CD4-positive, CD25-positive, alpha-beta regulatory T cell (primary cell): ENCODE measurements at regions not wholly inside any gene's neighbourhood (a gene's known extent, or its start where the extent isn't known, plus 50 kb on each side); places are given as distances from the start of the nearest gene placed in this dataset.
"Not testable (repeated sequence)": the region's sequence is repeated elsewhere in the genome, so short reads cannot be mapped to it uniquely, and the experiment has no call there.

ENCODE experiments used
- ATAC-seq, 2 donors: fragments of 150-1000 bp; cut with Tn5 transposase; one replicate each; pipeline ENCODE4 v1.10.0; 2021; ENCODE audit warnings: low read depth in 2 of 2, moderate number of reproducible peaks in 2 of 2, moderate library complexity in 1 of 2
- DNase-seq, 3 donors: peaks; one replicate each; pipeline versions ENCODE4 v3.0.0 to v3.0.0-alpha.2; 2012 to 2022; ENCODE audit warnings: mixed read lengths in 1 of 3
- H3K27ac ChIP-seq: one replicate; pipeline ENCODE4 v1.7.0; 2013; ENCODE audit warnings: mild to moderate bottlenecking, low read length; ENCODE audit not compliant: insufficient read depth, poor library complexity, severe bottlenecking
- H3K27me3 ChIP-seq: one replicate; pipeline ENCODE4 v1.7.0; 2013; ENCODE audit warnings: low read length; ENCODE audit not compliant: control insufficient read depth, insufficient read depth
- H3K36me3 ChIP-seq: one replicate; pipeline ENCODE4 v1.7.0; 2013; ENCODE audit warnings: mild to moderate bottlenecking, low read length, moderate library complexity; ENCODE audit not compliant: control insufficient read depth, insufficient read depth
- H3K4me1 ChIP-seq: 2 replicates; pipeline ENCODE4 v1.7.0; 2013; ENCODE audit warnings: mild to moderate bottlenecking, low read length; ENCODE audit not compliant: insufficient read depth, control insufficient read depth, poor library complexity, severe bottlenecking
- H3K4me3 ChIP-seq: one replicate; pipeline ENCODE4 v1.7.0; 2013; ENCODE audit warnings: low read depth, mild to moderate bottlenecking, low read length, moderate library complexity
- H3K9me3 ChIP-seq, 2 experiments: 1 replicate in 1 of 2; 2 replicates in 1 of 2; pipeline ENCODE4 v1.7.0; 2013; ENCODE audit warnings: low read length in 2 of 2, mild to moderate bottlenecking in 1 of 2, moderate library complexity in 1 of 2; ENCODE audit not compliant: control insufficient read depth in 2 of 2
- H3K27ac Mint-ChIP-seq, 3 donors: one replicate each; pipeline ENCODE4 v1.8.0; 2020 to 2022; ENCODE audit warnings: mild to moderate bottlenecking in 3 of 3, mixed read lengths in 3 of 3, moderate library complexity in 2 of 3
- H3K27me3 Mint-ChIP-seq: one replicate; pipeline ENCODE4 v1.8.0; 2022; ENCODE audit warnings: mild to moderate bottlenecking, mixed read lengths
- H3K36me3 Mint-ChIP-seq: one replicate; pipeline ENCODE4 v1.8.0; 2020; ENCODE audit warnings: mixed read lengths
- H3K4me1 Mint-ChIP-seq, 4 donors: one replicate each; pipeline ENCODE4 v1.8.0; 2020 to 2022; ENCODE audit warnings: mixed read lengths in 4 of 4, mild to moderate bottlenecking in 1 of 4
- H3K4me3 Mint-ChIP-seq, 4 donors: one replicate each; pipeline ENCODE4 v1.8.0; 2020 to 2022; ENCODE audit warnings: mild to moderate bottlenecking in 4 of 4, mixed read lengths in 4 of 4, moderate library complexity in 3 of 4
- H3K9me3 Mint-ChIP-seq, 7 donors: one replicate each; pipeline ENCODE4 v1.8.0; 2020 to 2022; ENCODE audit warnings: mixed read lengths in 7 of 7, mild to moderate bottlenecking in 3 of 7, moderate library complexity in 2 of 7

GRCh38 chr1:165965857-165966256 is 138.4 kb downstream of the UCK2 start:
- H3K4me1 ChIP-seq = no peaks in the 10 kb centered on the region
- H3K4me3 ChIP-seq = no peak overlapping the region
- ATAC-seq = no peak
- H3K9me3 Mint-ChIP-seq = peaks cover 0 to 10% (median 2%) of the 10 kb centered on the region in 7 donors
- H3K4me3 Mint-ChIP-seq = no peak overlapping the region
- DNase-seq = no peak
- H3K27me3 Mint-ChIP-seq = peaks cover 14% of the 10 kb centered on the region
- no peaks in the 10 kb centered on the region for H3K36me3 ChIP-seq
- no peaks in the 10 kb centered on the region for H3K4me1 Mint-ChIP-seq
- H3K27ac ChIP-seq = no peak overlapping the region
- H3K9me3 ChIP-seq = no peaks in the 10 kb centered on the region
- no peak overlapping the region for H3K27ac Mint-ChIP-seq
- no peaks in the 10 kb centered on the region for H3K36me3 Mint-ChIP-seq
- H3K27me3 ChIP-seq = no peaks in the 10 kb centered on the region

- H3K4me3 Mint-ChIP-seq, H3K27ac ChIP-seq, ATAC-seq, DNase-seq, H3K36me3 ChIP-seq, H3K9me3 Mint-ChIP-seq, H3K27ac Mint-ChIP-seq, H3K4me1 ChIP-seq, H3K9me3 ChIP-seq, H3K4me3 ChIP-seq, H3K36me3 Mint-ChIP-seq, H3K27me3 ChIP-seq, H3K4me1 Mint-ChIP-seq: not testable (repeated sequence)
- peaks cover 14% of the 10 kb centered on the region for H3K27me3 Mint-ChIP-seq
These were observed 142.0 kb downstream of the UCK2 start for GRCh38 chr1:165969366-165969765.

DNA sequence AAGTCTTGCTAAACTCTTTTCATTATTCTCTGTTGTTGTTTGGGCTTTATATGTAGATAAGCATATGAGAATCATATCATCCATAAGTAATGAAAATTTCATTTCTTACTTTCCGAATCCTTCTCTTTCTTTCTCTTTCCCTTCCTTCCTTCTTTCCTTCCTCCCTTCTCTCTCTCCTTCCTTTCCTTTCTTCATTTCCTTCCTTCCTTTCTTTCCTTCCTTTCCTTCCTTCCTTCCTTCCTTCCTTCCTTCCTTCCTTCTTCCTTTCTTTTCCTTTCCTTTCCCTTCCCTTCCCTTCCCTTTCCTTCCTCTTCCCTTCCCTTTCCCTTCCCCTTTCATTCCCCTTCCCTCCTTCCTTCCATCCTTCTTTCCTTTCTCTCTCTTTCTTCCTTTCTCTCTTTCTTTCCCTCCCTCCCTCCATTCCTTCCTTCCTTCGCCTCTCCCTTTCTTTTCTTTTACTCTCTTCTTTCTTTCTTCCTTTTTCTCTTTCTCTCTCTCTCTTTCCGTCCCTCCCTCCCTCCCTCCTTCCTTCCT is 147.3 kb downstream of the UCK2 start:
- H3K27ac ChIP-seq = no peak overlapping the region
- H3K27me3 Mint-ChIP-seq = peaks cover 8% of the 10 kb centered on the region

GRCh38 chr1:165988275-165988674 is 160.9 kb downstream of the UCK2 start:
- Mint-ChIP-seq H3K9me3 (peaks cover 0 to 7% (median 0%) of the 10 kb centered on the region in 7 donors), H3K27me3 (peaks cover 7% of the 10 kb centered on the region), H3K36me3 (no peaks in the 10 kb centered on the region), H3K4me3 (no peak overlapping the region), H3K27ac (no peak overlapping the region), H3K4me1 (no peaks in the 10 kb centered on the region)
- Histone ChIP-seq H3K27me3 (peaks cover 4% of the 10 kb centered on the region), H3K27ac (no peak overlapping the region), H3K9me3 (no peaks in the 10 kb centered on the region), H3K4me3 (no peak overlapping the region), H3K36me3 (no peaks in the 10 kb centered on the region), H3K4me1 (no peaks in the 10 kb centered on the region)
- DNase-seq = no peak
- no peak for ATAC-seq

More for the DNA sequence above, 147.3 kb downstream of the UCK2 start:
- no peak overlapping the region for H3K4me3 ChIP-seq
- no peaks in the 10 kb centered on the region for H3K4me1 ChIP-seq
- DNase-seq (no peak), ATAC-seq (no peak)
- Mint-ChIP-seq H3K27ac (no peak overlapping the region), H3K9me3 (peaks cover 0 to 13% (median 5%) of the 10 kb centered on the region in 7 donors), H3K4me3 (no peak overlapping the region), H3K4me1 (no peaks in the 10 kb centered on the region), H3K36me3 (no peaks in the 10 kb centered on the region)
- H3K36me3 ChIP-seq = no peaks in the 10 kb centered on the region
- no peaks in the 10 kb centered on the region for H3K9me3 ChIP-seq
- H3K27me3 ChIP-seq = no peaks in the 10 kb centered on the region

DNA sequence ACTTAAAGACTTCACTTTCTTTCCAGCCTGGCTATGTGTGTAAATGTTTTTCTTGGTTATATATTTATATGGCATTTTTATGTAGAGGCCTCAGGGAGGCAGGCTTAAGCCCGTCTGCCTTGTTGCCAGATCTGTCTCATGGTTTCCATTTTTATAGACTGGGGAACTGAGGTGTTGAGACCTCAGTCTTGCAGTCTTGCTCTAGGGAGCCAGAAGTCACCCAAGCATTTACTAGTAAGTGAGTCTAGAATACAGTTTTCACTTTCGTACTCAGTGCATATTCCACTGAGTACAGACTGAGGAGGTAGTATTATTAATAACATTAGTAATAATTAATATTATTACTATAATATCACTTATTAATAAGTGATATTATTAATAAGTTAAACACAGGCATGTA is 161.4 kb downstream of the UCK2 start:
- H3K27ac Mint-ChIP-seq = no peak overlapping the region
- peaks cover 4% of the 10 kb centered on the region for H3K27me3 ChIP-seq
- no peak for DNase-seq
- no peak overlapping the region for H3K4me3 ChIP-seq
- H3K9me3 ChIP-seq = no peaks in the 10 kb centered on the region
- no peak for ATAC-seq
- no peak overlapping the region for H3K4me3 Mint-ChIP-seq
- no peaks in the 10 kb centered on the region for H3K4me1 ChIP-seq
- H3K4me1 Mint-ChIP-seq = no peaks in the 10 kb centered on the region
- peaks cover 11% of the 10 kb centered on the region for H3K27me3 Mint-ChIP-seq
- no peaks in the 10 kb centered on the region for H3K36me3 Mint-ChIP-seq
- no peak overlapping the region for H3K27ac ChIP-seq
- H3K9me3 Mint-ChIP-seq = peaks cover 0 to 7% (median 0%) of the 10 kb centered on the region in 7 donors
- H3K36me3 ChIP-seq = no peaks in the 10 kb centered on the region

- H3K9me3 Mint-ChIP-seq = peaks cover 0 to 7% (median 1%) of the 10 kb centered on the region in 7 donors
- no peak for DNase-seq
These were observed 165.1 kb downstream of the UCK2 start for GRCh38 chr1:165992533-165992932.

GRCh38 chr1:165994107-165994506 is 166.7 kb downstream of the UCK2 start:
- Histone ChIP-seq H3K27ac (no peak overlapping the region), H3K4me3 (no peak overlapping the region), H3K27me3 (peaks cover 6% of the 10 kb centered on the region), H3K36me3 (no peaks in the 10 kb centered on the region), H3K9me3 (no peaks in the 10 kb centered on the region), H3K4me1 (no peaks in the 10 kb centered on the region)
- Mint-ChIP-seq H3K9me3 (peaks cover 0 to 7% (median 1%) of the 10 kb centered on the region in 7 donors), H3K4me1 (no peaks in the 10 kb centered on the region), H3K27ac (no peak overlapping the region), H3K27me3 (peaks cover 15% of the 10 kb centered on the region), H3K4me3 (peak overlapping the region in 1 of 4 donors; percentile 27), H3K36me3 (no peaks in the 10 kb centered on the region)
- no peak for DNase-seq
- no peak for ATAC-seq

More at GRCh38 chr1:165992533-165992932, 165.1 kb downstream of the UCK2 start:
- Histone ChIP-seq H3K27me3 (peaks cover 6% of the 10 kb centered on the region), H3K9me3 (no peaks in the 10 kb centered on the region), H3K4me3 (no peak overlapping the region), H3K36me3 (no peaks in the 10 kb centered on the region), H3K27ac (no peak overlapping the region), H3K4me1 (no peaks in the 10 kb centered on the region)
- Mint-ChIP-seq H3K4me1 (no peaks in the 10 kb centered on the region), H3K4me3 (no peak overlapping the region), H3K27me3 (peaks cover 11% of the 10 kb centered on the region), H3K36me3 (no peaks in the 10 kb centered on the region), H3K27ac (no peak overlapping the region)
- ATAC-seq = no peak

GRCh38 chr1:165999826-166000225 is 167.0 kb downstream of the FAM78B start:
- H3K36me3 Mint-ChIP-seq = no peaks in the 10 kb centered on the region
- H3K27ac Mint-ChIP-seq = no peak overlapping the region
- H3K27me3 Mint-ChIP-seq = peaks cover 16% of the 10 kb centered on the region
- H3K4me1 Mint-ChIP-seq = no peaks in the 10 kb centered on the region
- H3K4me3 Mint-ChIP-seq = no peak overlapping the region
- ATAC-seq (no peak), DNase-seq (no peak)
- no peaks in the 10 kb centered on the region for H3K36me3 ChIP-seq
- peaks cover 0 to 5% (median 2%) of the 10 kb centered on the region in 7 donors for H3K9me3 Mint-ChIP-seq
- H3K27ac ChIP-seq = no peak overlapping the region
- H3K4me1 ChIP-seq = no peaks in the 10 kb centered on the region
- peaks cover 2% of the 10 kb centered on the region for H3K27me3 ChIP-seq
- no peaks in the 10 kb centered on the region for H3K9me3 ChIP-seq
- no peak overlapping the region for H3K4me3 ChIP-seq
